Fibroblast of villous mesenchyme (primary cell): ENCODE measurements at regions not wholly inside any gene's neighbourhood (a gene's known extent, or its start where the extent isn't known, plus 50 kb on each side); places are given as distances from the start of the nearest gene placed in this dataset.
A peak's percentile ranks its signal among the peaks of the same experiment; 100 is the strongest.

Source experiments
- DNase-seq: peaks from one replicate; pipeline ENCODE4 v3.0.0-alpha.2; 2010; ENCODE audit warnings: low read depth
- H3K4me3 ChIP-seq: 2 replicates; pipeline ENCODE4 v1.5.1; 2011; ENCODE audit warnings: low read depth, mild to moderate bottlenecking, low read length
- CTCF ChIP-seq: IDR thresholded peaks from 2 replicates; pipeline ENCODE4 v1.5.1; 2012; ENCODE audit warnings: low read depth, mild to moderate bottlenecking, low read length; ENCODE audit not compliant: insufficient read depth

GRCh38 chr5:103367702-103368101 lies 109.1 kb downstream of the MACIR start:
- DNase-seq, result no peak
- TF ChIP-seq CTCF, result no peak
- no peak overlapping the region for H3K4me3 ChIP-seq

DNA sequence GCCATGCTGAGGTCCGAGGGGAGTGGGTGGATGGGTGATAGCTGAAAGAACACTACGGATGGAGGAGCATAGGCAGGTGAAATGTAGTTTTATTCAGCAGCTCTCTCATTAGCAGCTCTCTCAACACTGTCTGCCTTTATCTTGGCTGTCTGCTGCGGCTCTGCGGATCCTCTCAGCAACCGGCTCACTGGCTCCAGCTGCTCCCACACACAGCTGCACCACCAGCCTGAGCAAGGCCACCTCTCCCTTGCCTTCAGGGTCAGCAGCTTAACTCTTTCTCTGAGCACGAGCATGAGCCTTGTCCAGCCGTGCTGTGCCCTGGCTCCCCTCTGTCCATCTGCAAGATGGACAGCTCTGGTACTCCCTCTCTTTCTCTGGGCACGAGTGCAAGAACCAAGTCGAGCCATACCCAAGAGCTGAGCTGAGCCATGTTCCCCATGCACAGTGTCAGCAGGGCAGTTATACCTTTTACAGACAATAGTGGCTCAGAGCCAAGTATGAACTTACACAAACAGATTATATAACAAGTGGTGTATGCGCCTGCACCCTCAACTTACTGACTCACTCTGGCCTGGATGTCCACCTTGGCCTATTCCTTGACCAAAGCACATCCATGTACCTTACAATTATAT lies 108.5 kb downstream of the MACIR start:
- no peak for DNase-seq
- TF ChIP-seq CTCF, result no peak
- H3K4me3 ChIP-seq, result no peak overlapping the region

DNA sequence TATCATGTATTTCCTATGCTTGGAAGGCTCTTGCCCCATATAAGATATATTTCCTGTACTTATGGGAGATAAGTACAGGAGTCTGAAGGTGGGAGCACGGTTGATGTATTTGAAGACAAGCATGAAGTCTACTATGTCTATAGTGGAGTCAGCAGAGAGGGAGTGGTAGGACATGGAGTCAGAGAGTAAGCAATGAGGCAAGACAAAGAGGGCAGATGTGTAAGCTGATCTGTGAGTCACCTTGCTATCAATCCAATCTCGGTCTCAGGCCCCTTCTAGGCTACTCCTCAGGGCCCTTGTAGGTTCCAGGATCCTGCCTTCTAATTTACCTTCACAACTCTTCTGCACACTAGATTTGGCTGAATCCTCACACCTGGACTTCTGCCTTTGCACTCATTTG lies 105.5 kb downstream of the MACIR start:
- TF ChIP-seq CTCF, result no peak
- no peak for DNase-seq
- no peak overlapping the region for H3K4me3 ChIP-seq

GRCh38 chr5:103362211-103362610 lies 103.6 kb downstream of the MACIR start:
- no peak for TF ChIP-seq CTCF
- no peak overlapping the region for H3K4me3 ChIP-seq
- DNase-seq, result peak; percentile 26

DNA sequence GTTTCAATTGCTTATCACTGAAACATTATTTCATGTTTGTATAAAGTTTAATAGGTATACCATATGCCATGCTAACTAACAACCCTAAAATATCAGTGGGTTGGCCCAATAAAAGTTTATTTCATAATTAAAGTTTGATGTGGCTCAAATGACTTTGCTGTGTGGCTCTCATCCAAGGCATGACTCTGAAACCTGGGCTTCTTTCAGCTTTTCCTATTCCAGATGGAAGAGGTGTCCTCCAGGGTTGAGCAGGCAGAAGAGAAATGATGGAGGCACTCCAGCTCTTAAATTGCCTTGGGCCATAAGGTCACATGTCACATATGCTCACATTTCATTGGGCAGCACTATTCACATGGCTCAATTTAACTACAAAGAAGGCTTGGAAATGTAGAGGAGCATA lies 101.9 kb downstream of the MACIR start:
- H3K4me3 ChIP-seq, result no peak overlapping the region
- no peak for DNase-seq
- TF ChIP-seq CTCF, result no peak

DNA sequence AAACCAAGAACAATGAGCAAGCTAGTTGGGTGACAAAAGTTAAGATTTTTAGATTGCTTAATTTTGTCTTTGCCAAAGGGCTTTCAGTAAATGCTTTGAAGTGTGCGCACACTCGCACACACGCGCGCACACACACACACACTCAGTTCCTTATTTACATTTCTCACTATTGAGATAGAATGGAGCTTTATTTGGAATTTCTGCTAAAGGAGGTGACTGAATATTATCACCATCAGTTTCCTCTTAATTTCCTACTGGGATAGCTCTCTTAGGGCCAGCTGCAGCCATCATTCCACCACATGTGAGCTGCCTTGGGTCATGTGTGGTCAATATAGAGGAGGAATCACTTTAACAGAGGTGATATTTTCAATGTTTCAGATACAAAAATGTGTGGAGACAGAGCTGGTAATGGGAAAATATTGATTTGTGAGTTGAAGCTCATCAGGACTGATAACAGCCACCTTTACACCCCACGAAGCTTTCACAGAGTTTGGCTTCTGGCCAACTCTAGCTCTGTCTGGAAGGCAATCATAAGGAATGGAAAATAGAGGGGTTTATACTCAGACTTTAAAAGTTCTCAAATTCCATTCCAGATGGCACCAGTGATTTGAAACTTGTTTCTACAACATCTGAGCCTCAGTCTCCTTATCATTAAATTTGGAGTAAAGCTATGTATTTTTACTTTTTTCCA lies 99.9 kb downstream of the MACIR start:
- no peak for DNase-seq
- H3K4me3 ChIP-seq, result no peak overlapping the region
- TF ChIP-seq CTCF, result no peak
